A673 (cell line): ENCODE measurements at regions not wholly inside any gene's neighbourhood (a gene's known extent, or its start where the extent isn't known, plus 50 kb on each side); places are given as distances from the start of the nearest gene placed in this dataset.

Experiments used
- BruUV-seq: library from RNA; stranded (reverse); fragments of 400-500 nt; replicated peaks from 2 replicates; lab custom pipeline; 2021; lab: Mats Ljungman, UMichigan
- CTCF ChIA-PET: fragments of 300-600 bp; sonication (Branson Sonifier 250); formaldehyde crosslinking; loops from one replicate; lab custom pipeline; 2022; ENCODE audit warnings: antibody characterized with exemption; lab: Charles Lee
- POLR2A ChIA-PET: fragments of 300-600 bp; sonication (Branson Sonifier 250); formaldehyde crosslinking; loops from one replicate; lab custom pipeline; 2022; ENCODE audit warnings: antibody characterized with exemption; ENCODE audit not compliant: low non-redundant PET; lab: Charles Lee
- DNase-seq: peaks from one replicate; pipeline ENCODE4 v3.0.0-alpha.2; 2015; ENCODE audit warnings: low spot score
- H3K27ac ChIP-seq: fragments of 200-600 bp; sonication (generic); 2 replicates; pipeline ENCODE4 v1.5.1; 2016; ENCODE audit warnings: mixed run types, low read depth, mild to moderate bottlenecking, mixed read lengths, antibody characterized with exemption, low read length; ENCODE audit not compliant: poor library complexity, severe bottlenecking
- H3K27me3 ChIP-seq: fragments of 200-600 bp; sonication (generic); replicated peaks from 2 replicates; pipeline ENCODE4 v1.6.1; 2017; ENCODE audit warnings: mixed run types, low read depth, mild to moderate bottlenecking, mixed read lengths, antibody characterized with exemption, low read length; ENCODE audit not compliant: insufficient read depth, poor library complexity
- H3K36me3 ChIP-seq: fragments of 200-600 bp; sonication (generic); 2 replicates; pipeline ENCODE4 v1.6.1; 2016; ENCODE audit warnings: mixed run types, mild to moderate bottlenecking, mixed read lengths, antibody characterized with exemption, low read length; ENCODE audit not compliant: insufficient read depth, poor library complexity, severe bottlenecking
- H3K4me1 ChIP-seq: fragments of 200-600 bp; sonication (generic); 2 replicates; pipeline ENCODE4 v1.6.1; 2017; ENCODE audit warnings: mixed run types, mild to moderate bottlenecking, mixed read lengths, antibody characterized with exemption, low read length; ENCODE audit not compliant: insufficient read depth, poor library complexity, severe bottlenecking
- H3K4me3 ChIP-seq: fragments of 200-600 bp; sonication (generic); 2 replicates; pipeline ENCODE4 v1.5.1; 2016; ENCODE audit warnings: low read depth, mixed run types, mild to moderate bottlenecking, mixed read lengths, low read length; ENCODE audit not compliant: poor library complexity, severe bottlenecking
- H3K9me3 ChIP-seq: fragments of 200-600 bp; sonication (generic); 2 replicates; pipeline ENCODE4 v1.6.1; 2016; ENCODE audit warnings: mixed run types, low read depth, mild to moderate bottlenecking, mixed read lengths, antibody characterized with exemption, low read length; ENCODE audit not compliant: poor library complexity, severe bottlenecking
- EZH2 ChIP-seq: fragments of 200-600 bp; sonication (generic); IDR thresholded peaks from 2 replicates; pipeline ENCODE4 v1.6.1; 2017; ENCODE audit warnings: borderline replicate concordance, low read depth, mild to moderate bottlenecking, mixed read lengths, antibody characterized with exemption, low read length; ENCODE audit not compliant: poor library complexity, severe bottlenecking
- intact Hi-C: fragments of 100-400 bp; cut with micrococcal nuclease; formaldehyde crosslinking; loops from one replicate; pipeline ENCODE4 v1.10.0; 2022; ENCODE audit not compliant: unreplicated experiment
- TF ChIP-seq, protein P1 (sequence below): fragments of 300-800, 200-600 bp; sonication (generic); conservative IDR thresholded peaks from 2 replicates; pipeline ENCODE4 v1.5.1; 2017; ENCODE audit warnings: low read depth, mild to moderate bottlenecking, antibody characterized with exemption, low read length, moderate library complexity, mixed read lengths

DNA sequence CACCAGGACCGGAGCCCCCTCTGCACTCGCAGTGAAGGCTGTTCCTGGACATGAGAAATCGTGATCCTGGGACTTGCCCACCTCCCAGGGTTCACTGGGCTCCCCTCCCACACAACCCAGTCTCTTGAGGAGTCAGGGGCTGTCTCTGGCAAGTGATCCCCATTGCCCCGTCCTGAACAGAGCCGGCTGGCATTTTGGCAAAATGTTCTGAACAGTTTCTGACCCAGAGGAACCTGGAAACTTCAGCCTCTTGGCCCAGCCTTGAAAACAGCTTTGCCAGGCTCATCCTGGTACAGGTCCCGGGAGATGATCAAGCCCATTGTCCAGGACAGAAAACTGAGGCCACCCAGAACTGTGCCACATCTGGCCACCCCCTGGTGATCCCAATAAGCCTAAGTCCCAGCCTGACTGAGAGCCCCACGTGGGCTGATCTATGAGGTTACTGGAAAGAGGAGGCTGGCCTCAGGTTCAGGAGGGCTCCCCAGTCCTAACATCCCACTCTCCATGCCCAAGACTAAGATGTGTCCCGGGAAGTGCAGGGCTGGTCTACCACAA, 115.7 kb downstream of the OAT start:
- no peak overlapping the region for H3K4me3 ChIP-seq
- H3K27me3 ChIP-seq = no peaks in the 10 kb centered on the region
- H3K9me3 ChIP-seq = peaks cover 11% of the 10 kb centered on the region
- BruUV-seq = no TSS peak
- no peak overlapping the region for H3K27ac ChIP-seq
- no peak for DNase-seq
- TF ChIP-seq, protein P1, sequence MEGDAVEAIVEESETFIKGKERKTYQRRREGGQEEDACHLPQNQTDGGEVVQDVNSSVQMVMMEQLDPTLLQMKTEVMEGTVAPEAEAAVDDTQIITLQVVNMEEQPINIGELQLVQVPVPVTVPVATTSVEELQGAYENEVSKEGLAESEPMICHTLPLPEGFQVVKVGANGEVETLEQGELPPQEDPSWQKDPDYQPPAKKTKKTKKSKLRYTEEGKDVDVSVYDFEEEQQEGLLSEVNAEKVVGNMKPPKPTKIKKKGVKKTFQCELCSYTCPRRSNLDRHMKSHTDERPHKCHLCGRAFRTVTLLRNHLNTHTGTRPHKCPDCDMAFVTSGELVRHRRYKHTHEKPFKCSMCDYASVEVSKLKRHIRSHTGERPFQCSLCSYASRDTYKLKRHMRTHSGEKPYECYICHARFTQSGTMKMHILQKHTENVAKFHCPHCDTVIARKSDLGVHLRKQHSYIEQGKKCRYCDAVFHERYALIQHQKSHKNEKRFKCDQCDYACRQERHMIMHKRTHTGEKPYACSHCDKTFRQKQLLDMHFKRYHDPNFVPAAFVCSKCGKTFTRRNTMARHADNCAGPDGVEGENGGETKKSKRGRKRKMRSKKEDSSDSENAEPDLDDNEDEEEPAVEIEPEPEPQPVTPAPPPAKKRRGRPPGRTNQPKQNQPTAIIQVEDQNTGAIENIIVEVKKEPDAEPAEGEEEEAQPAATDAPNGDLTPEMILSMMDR = no peak
- no peak for TF ChIP-seq EZH2
- H3K36me3 ChIP-seq = no peaks in the 10 kb centered on the region
- H3K4me1 ChIP-seq = no peaks in the 10 kb centered on the region
- CTCF ChIA-PET = no interaction called here
- POLR2A ChIA-PET = no interaction called here
- intact Hi-C loops = no loop called here

DNA sequence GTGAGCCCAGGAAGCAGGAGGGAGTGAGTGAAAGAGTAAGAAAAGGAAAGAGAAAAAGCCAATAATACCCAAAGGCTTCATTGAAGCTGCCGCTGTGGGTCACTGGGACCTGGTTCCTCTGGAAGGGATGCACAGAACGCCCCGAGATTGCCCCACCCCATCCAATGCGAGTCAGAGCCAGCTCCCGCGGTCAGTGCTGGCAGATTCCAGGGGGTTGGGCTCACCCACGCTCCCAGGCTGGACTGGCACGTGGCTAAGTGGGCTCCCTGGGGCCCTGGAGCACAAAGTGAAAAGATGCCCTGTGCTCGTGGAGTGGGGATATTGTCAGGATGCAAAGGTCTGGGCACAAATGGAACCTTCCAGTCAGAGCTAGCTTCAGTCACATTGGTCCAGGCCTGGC, 117.0 kb downstream of the OAT start:
- no peak for TF ChIP-seq EZH2
- TF ChIP-seq, protein P1 = no peak
- CTCF ChIA-PET = no interaction called here
- no peak overlapping the region for H3K27ac ChIP-seq
- H3K4me1 ChIP-seq = no peaks in the 10 kb centered on the region
- no peak overlapping the region for H3K4me3 ChIP-seq
- H3K27me3 ChIP-seq = no peaks in the 10 kb centered on the region
- POLR2A ChIA-PET = no interaction called here
- BruUV-seq = no TSS peak
- H3K36me3 ChIP-seq = no peaks in the 10 kb centered on the region
- intact Hi-C loops = no loop called here
- peaks cover 11% of the 10 kb centered on the region for H3K9me3 ChIP-seq
- DNase-seq = no peak

DNA sequence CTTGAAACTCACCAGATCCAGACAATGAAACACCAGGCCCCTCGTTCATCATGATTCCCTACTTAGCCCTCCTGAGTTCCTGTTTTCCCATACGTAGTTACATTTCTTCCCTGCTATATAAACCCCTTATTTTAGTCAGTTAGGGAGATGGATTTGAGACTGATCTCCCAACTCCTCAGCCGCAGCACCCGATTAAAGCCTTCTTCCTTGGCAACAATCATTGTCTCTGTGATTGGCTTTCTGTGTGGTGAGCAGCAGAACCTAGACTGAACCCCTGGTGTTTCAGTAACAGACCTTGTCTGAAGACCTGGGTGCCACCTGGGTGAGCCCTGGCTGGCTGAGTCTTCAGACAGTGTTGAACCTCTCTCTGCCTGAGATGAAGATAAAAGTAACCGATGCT, 118.0 kb downstream of the OAT start:
- Histone ChIP-seq H3K4me1 (no peaks in the 10 kb centered on the region), H3K4me3 (no peak overlapping the region), H3K9me3 (peaks cover 11% of the 10 kb centered on the region), H3K27ac (no peak overlapping the region), H3K36me3 (no peaks in the 10 kb centered on the region), H3K27me3 (no peaks in the 10 kb centered on the region)
- DNase-seq = no peak
- CTCF ChIA-PET = no interaction called here
- no peak for TF ChIP-seq EZH2
- TF ChIP-seq, protein P1 = no peak
- POLR2A ChIA-PET = no interaction called here
- no TSS peak for BruUV-seq
- intact Hi-C loops = no loop called here
